ENCODE measurements at regions not wholly inside any gene's neighbourhood (a gene's known extent, or its start where the extent isn't known, plus 50 kb on each side); places are given as distances from the start of the nearest gene placed in this dataset.

DNA sequence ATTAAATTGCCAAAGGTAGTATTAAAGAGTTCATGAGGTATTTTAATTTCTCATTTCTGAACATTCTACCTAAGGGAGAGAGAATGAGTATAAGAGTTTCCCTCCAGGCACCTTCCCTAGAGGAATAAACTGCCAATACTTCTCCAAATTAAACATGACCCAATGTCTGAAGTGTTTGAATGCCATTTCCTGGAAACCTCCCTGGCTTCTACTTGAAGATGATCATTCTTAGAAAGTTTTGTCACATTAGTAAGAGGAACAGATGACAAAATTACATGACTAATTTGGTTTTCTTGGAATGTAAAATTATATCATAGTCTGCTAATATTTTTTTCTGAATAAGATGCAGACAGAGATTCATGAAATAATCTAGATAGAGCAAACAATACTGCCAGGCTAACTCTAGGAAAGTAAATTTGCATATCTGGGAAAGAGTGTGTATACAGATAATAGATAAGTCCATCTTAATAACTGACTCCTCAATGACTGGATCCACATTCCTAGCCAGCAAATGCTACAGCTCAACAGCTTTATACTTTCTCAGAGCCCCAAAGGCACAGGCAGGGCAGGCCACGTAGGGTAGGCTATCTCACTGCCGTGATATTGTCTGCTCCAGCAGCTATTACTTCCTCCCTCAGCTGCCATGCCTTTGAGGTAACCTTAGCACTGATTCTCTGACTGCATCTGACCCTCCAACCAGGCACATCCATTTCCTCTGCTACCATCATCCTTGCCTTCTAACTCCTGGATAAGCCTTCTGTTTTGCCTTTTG, 630.8 kb upstream of the PIK3C3 start:
- H3K4me3 ChIP-seq (replicated peaks; ENCODE audit: low read depth, low read length): no peak overlapping the region
- DNase-seq (ENCODE audit: extremely low read depth, insufficient read length): no peak
- TF ChIP-seq, protein P1, sequence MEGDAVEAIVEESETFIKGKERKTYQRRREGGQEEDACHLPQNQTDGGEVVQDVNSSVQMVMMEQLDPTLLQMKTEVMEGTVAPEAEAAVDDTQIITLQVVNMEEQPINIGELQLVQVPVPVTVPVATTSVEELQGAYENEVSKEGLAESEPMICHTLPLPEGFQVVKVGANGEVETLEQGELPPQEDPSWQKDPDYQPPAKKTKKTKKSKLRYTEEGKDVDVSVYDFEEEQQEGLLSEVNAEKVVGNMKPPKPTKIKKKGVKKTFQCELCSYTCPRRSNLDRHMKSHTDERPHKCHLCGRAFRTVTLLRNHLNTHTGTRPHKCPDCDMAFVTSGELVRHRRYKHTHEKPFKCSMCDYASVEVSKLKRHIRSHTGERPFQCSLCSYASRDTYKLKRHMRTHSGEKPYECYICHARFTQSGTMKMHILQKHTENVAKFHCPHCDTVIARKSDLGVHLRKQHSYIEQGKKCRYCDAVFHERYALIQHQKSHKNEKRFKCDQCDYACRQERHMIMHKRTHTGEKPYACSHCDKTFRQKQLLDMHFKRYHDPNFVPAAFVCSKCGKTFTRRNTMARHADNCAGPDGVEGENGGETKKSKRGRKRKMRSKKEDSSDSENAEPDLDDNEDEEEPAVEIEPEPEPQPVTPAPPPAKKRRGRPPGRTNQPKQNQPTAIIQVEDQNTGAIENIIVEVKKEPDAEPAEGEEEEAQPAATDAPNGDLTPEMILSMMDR (IDR thresholded peaks at IDR 0.05; ENCODE audit: insufficient read depth, low read length, poor library complexity, severe bottlenecking): no peak
- H3K36me3 ChIP-seq (ENCODE audit: control insufficient read depth, insufficient read depth, low read length): no peaks in the 10 kb centered on the region
- H3K27me3 ChIP-seq (replicated peaks; ENCODE audit: control insufficient read depth, insufficient read depth, low read length): no peaks in the 10 kb centered on the region

DNA sequence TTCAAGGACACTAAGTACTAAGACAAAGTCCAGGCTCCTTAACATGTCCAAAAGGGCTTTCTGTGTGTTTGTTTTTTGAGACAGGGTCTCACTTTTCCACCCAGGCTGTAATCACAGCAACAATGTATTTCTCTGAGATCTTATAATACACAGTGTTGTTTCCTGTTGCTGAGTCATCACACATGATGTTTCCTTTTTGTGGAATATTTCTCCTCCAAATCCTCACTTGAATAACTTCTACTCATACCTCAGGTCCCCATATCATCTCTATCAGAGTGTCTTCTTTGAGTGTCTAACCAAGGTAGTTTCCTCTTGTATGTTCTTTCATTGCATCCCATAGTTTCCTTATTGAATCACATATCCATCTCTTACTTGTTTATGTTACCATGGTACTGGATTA, 632.0 kb upstream of the PIK3C3 start:
- TF ChIP-seq, protein P1 (IDR thresholded peaks at IDR 0.05; ENCODE audit: insufficient read depth, low read length, poor library complexity, severe bottlenecking): no peak
- Histone ChIP-seq H3K36me3 (ENCODE audit: control insufficient read depth, insufficient read depth, low read length) (no peaks in the 10 kb centered on the region), H3K27me3 (replicated peaks; ENCODE audit: control insufficient read depth, insufficient read depth, low read length) (no peaks in the 10 kb centered on the region), H3K4me3 (replicated peaks; ENCODE audit: low read depth, low read length) (no peak overlapping the region)
- no peak for DNase-seq (ENCODE audit: extremely low read depth, insufficient read length)

DNA sequence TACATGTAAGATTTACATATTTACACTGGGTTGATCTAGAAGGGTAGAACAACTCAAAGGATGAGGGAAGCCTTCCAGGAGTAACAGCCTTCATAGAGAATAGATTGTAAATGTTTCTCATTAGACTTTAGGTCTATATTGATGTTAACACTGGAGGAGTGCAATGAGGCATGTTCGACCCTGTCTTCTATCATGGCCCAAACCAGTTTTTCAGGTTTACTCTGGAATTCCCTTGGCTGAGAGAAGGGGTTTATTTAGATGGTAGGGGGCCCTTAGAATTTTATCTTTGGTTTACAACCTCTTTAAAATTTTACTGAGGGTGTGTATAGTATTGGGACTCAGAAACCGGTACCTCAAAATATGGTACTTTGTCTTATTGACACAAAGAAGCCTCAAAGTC, 634.9 kb upstream of the PIK3C3 start:
- no peak for DNase-seq (ENCODE audit: extremely low read depth, insufficient read length)
- TF ChIP-seq, protein P1 (IDR thresholded peaks at IDR 0.05; ENCODE audit: insufficient read depth, low read length, poor library complexity, severe bottlenecking): no peak
- Histone ChIP-seq H3K4me3 (replicated peaks; ENCODE audit: low read depth, low read length) (no peak overlapping the region), H3K27me3 (replicated peaks; ENCODE audit: control insufficient read depth, insufficient read depth, low read length) (no peaks in the 10 kb centered on the region), H3K36me3 (ENCODE audit: control insufficient read depth, insufficient read depth, low read length) (no peaks in the 10 kb centered on the region)

DNA sequence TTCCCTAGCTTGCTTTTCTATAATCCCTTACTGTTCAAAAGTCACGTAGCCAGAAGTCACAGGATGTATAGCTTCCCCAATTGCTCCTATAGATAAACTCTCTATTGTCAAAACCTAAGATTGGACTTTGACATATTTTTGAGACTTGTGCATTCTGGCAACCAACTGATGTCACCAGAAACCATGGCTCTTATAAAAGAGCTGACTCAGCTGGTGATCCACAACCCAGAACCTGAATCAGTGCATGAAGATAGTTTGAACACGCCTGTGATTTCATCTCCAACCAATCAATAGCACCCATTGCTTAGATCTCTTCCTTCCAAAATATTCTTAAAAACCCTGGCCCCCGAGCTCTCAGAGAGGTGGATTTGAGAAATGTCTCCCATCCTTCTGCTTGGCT, 639.9 kb upstream of the PIK3C3 start:
- TF ChIP-seq, protein P1 (IDR thresholded peaks at IDR 0.05; ENCODE audit: insufficient read depth, low read length, poor library complexity, severe bottlenecking): no peak
- no peaks in the 10 kb centered on the region for H3K27me3 ChIP-seq (replicated peaks; ENCODE audit: control insufficient read depth, insufficient read depth, low read length)

DNA sequence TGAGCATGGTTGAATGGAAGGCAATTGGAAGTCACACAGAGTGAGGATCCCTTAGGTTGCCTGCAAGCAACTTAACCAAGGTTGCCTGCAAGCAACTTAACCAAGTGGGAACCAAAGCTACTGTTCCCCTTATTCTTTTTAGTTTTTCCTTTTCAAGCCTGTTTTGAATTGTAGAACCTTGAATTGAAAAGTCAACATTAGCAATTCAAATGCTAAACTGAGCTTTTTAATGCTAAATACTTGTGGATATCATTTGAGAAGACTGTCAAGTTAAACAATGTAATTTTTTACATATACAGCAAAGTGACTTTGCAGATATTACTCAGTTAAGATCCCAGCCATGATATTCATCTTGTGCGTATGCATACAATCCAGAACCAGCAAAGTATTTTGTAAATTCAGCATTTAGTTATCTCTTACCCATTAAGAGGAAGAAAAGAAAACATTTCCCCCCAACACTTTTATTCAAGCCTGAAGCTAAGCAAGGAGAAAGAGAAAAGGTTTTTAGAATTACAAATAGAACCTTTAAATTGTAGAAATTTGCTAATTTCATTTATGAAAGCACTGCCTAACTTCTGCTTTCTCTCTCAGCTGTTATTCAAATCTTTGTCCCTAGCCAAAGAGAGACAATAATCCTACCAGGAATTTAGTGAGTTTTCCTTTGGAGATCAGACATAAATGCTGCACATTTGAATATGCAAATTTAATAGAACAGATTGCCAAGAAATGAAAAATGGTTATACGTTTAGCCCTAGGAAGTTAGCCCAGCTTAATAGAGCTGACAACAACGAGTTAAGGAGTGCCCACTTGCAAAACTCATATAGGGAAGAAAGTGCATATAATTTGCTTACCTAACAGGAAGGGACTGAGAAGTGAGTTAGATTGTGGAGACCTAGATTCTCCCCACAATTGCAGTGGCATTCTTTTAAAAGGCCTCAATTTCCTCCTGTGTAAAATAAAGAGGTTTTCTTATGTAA, 643.2 kb upstream of the PIK3C3 start:
- no peak for DNase-seq (ENCODE audit: extremely low read depth, insufficient read length)
- TF ChIP-seq, protein P1 (IDR thresholded peaks at IDR 0.05; ENCODE audit: insufficient read depth, low read length, poor library complexity, severe bottlenecking): no peak

More for the DNA sequence above, 639.9 kb upstream of the PIK3C3 start:
- H3K4me3 ChIP-seq (replicated peaks; ENCODE audit: low read depth, low read length): no peak overlapping the region
- DNase-seq (ENCODE audit: extremely low read depth, insufficient read length): no peak
- H3K36me3 ChIP-seq (ENCODE audit: control insufficient read depth, insufficient read depth, low read length): no peaks in the 10 kb centered on the region

More for the DNA sequence above, 643.2 kb upstream of the PIK3C3 start:
- H3K36me3 ChIP-seq (ENCODE audit: control insufficient read depth, insufficient read depth, low read length): no peaks in the 10 kb centered on the region
- H3K27me3 ChIP-seq (replicated peaks; ENCODE audit: control insufficient read depth, insufficient read depth, low read length): no peaks in the 10 kb centered on the region
- H3K4me3 ChIP-seq (replicated peaks; ENCODE audit: low read depth, low read length): no peak overlapping the region

Data from GM06990 (cell line).